Muscle of leg (tissue), 3 donors: ENCODE measurements at regions not wholly inside any gene's neighbourhood (a gene's known extent, or its start where the extent isn't known, plus 50 kb on each side); places are given as distances from the start of the nearest gene placed in this dataset.

Experiments used
- DNase-seq: peaks from one replicate; pipeline ENCODE4 v3.0.0; 2013
- H3K27ac ChIP-seq: one replicate; pipeline ENCODE4 v1.5.1; 2013; ENCODE audit warnings: mild to moderate bottlenecking, low read length, control low read depth
- H3K27me3 ChIP-seq: one replicate; pipeline ENCODE4 v1.6.1; 2013; ENCODE audit warnings: low read length; ENCODE audit not compliant: control insufficient read depth, insufficient read depth
- H3K36me3 ChIP-seq: one replicate; pipeline ENCODE4 v1.6.1; 2013; ENCODE audit warnings: low read length; ENCODE audit not compliant: control insufficient read depth, insufficient read depth
- H3K4me1 ChIP-seq: one replicate; pipeline ENCODE4 v1.6.1; 2013; ENCODE audit warnings: low read length; ENCODE audit not compliant: control insufficient read depth, insufficient read depth
- H3K4me3 ChIP-seq: one replicate; pipeline ENCODE4 v1.5.1; 2013; ENCODE audit warnings: low read length, control low read depth
- H3K9me3 ChIP-seq: replicated peaks from 2 replicates; pipeline ENCODE4 v1.6.1; 2013; ENCODE audit warnings: low read depth, low read length; ENCODE audit not compliant: control insufficient read depth
- WGBS: methylation state at CpG from one replicate; pipeline ENCODE4 v1.1.5; 2013; ENCODE audit warnings: missing lambda C conversion rate; ENCODE audit not compliant: insufficient coverage; 5-methylcytosine and 5-hydroxymethylcytosine counted together

GRCh38 chr18:47628893-47629292, 301.6 kb downstream of the SMAD2 start:
- Histone ChIP-seq H3K27ac (no peak overlapping the region), H3K9me3 (no peaks in the 10 kb centered on the region), H3K36me3 (no peaks in the 10 kb centered on the region), H3K27me3 (peaks cover 2% of the 10 kb centered on the region), H3K4me1 (no peaks in the 10 kb centered on the region), H3K4me3 (no peak overlapping the region)
- 60% methylated on average over 1 of the region's 5 CpGs for WGBS
- no peak for DNase-seq

- Histone ChIP-seq H3K4me3 (no peak overlapping the region), H3K36me3 (no peaks in the 10 kb centered on the region), H3K27me3 (peaks cover 2% of the 10 kb centered on the region), H3K9me3 (no peaks in the 10 kb centered on the region), H3K27ac (no peak overlapping the region), H3K4me1 (no peaks in the 10 kb centered on the region)
- DNase-seq, result no peak
These were observed 302.1 kb downstream of the SMAD2 start for GRCh38 chr18:47628240-47628781.

- Histone ChIP-seq H3K4me3 (no peak overlapping the region), H3K36me3 (no peaks in the 10 kb centered on the region), H3K27me3 (peaks cover 2% of the 10 kb centered on the region), H3K9me3 (no peaks in the 10 kb centered on the region), H3K4me1 (no peaks in the 10 kb centered on the region), H3K27ac (no peak overlapping the region)
- no peak for DNase-seq
- WGBS, result 67% methylated on average over 1 of the region's 3 CpGs
These were observed 303.4 kb downstream of the SMAD2 start for GRCh38 chr18:47627030-47627429.

- no peak overlapping the region for H3K4me3 ChIP-seq
- WGBS, result 80% methylated on average over 1 of the region's 3 CpGs
- no peaks in the 10 kb centered on the region for H3K9me3 ChIP-seq
- no peak for DNase-seq
- no peaks in the 10 kb centered on the region for H3K36me3 ChIP-seq
- peaks cover 2% of the 10 kb centered on the region for H3K27me3 ChIP-seq
- H3K4me1 ChIP-seq, result no peaks in the 10 kb centered on the region
- H3K27ac ChIP-seq, result no peak overlapping the region
These were observed 310.5 kb downstream of the SMAD2 start for GRCh38 chr18:47619771-47620448.

GRCh38 chr18:47618758-47619157, 311.7 kb downstream of the SMAD2 start:
- 85% methylated on average over 2 of the region's 3 CpGs for WGBS
- Histone ChIP-seq H3K27me3 (peaks cover 2% of the 10 kb centered on the region), H3K9me3 (no peaks in the 10 kb centered on the region), H3K27ac (no peak overlapping the region), H3K36me3 (no peaks in the 10 kb centered on the region), H3K4me3 (no peak overlapping the region), H3K4me1 (no peaks in the 10 kb centered on the region)
- DNase-seq, result no peak

- no peaks in the 10 kb centered on the region for H3K4me1 ChIP-seq
- no peak overlapping the region for H3K4me3 ChIP-seq
- DNase-seq, result no peak
- peaks cover 2% of the 10 kb centered on the region for H3K27me3 ChIP-seq
- no peak overlapping the region for H3K27ac ChIP-seq
- peaks cover 4% of the 10 kb centered on the region for H3K9me3 ChIP-seq
- H3K36me3 ChIP-seq, result no peaks in the 10 kb centered on the region
- no CpG with 5 or more reads among the region's 2 CpGs for whole genome bisulfite sequencing
These were observed 315.4 kb downstream of the SMAD2 start for GRCh38 chr18:47615043-47615442.

- Histone ChIP-seq H3K27ac (no peak overlapping the region), H3K27me3 (peaks cover 2% of the 10 kb centered on the region), H3K9me3 (peaks cover 4% of the 10 kb centered on the region), H3K4me1 (no peaks in the 10 kb centered on the region), H3K4me3 (no peak overlapping the region), H3K36me3 (no peaks in the 10 kb centered on the region)
- no peak for DNase-seq
These were observed 316.5 kb downstream of the SMAD2 start for GRCh38 chr18:47613929-47614328.

GRCh38 chr18:47611649-47612048, 318.8 kb downstream of the SMAD2 start:
- Histone ChIP-seq H3K27ac (no peak overlapping the region), H3K4me1 (no peaks in the 10 kb centered on the region), H3K9me3 (peaks cover 4% of the 10 kb centered on the region), H3K4me3 (no peak overlapping the region), H3K27me3 (no peaks in the 10 kb centered on the region), H3K36me3 (no peaks in the 10 kb centered on the region)
- WGBS, result 52% methylated on average over 3 of the region's 3 CpGs
- DNase-seq, result no peak

GRCh38 chr18:47606526-47606925, 323.9 kb downstream of the SMAD2 start:
- no peak for DNase-seq
- 57% methylated on average over 3 of the region's 5 CpGs for WGBS

GRCh38 chr18:47605093-47605492, 325.4 kb downstream of the SMAD2 start:
- no peak for DNase-seq
- no peaks in the 10 kb centered on the region for H3K36me3 ChIP-seq
- no peak overlapping the region for H3K4me3 ChIP-seq
- no peaks in the 10 kb centered on the region for H3K27me3 ChIP-seq
- H3K9me3 ChIP-seq, result no peaks in the 10 kb centered on the region
- H3K4me1 ChIP-seq, result no peaks in the 10 kb centered on the region
- H3K27ac ChIP-seq, result no peak overlapping the region
- WGBS, result 20% methylated on average over 1 of the region's 1 CpG

More at GRCh38 chr18:47606526-47606925, 323.9 kb downstream of the SMAD2 start:
- H3K9me3 ChIP-seq, result peaks cover 4% of the 10 kb centered on the region
- no peak overlapping the region for H3K27ac ChIP-seq
- no peak overlapping the region for H3K4me3 ChIP-seq
- H3K36me3 ChIP-seq, result no peaks in the 10 kb centered on the region
- no peaks in the 10 kb centered on the region for H3K27me3 ChIP-seq
- H3K4me1 ChIP-seq, result no peaks in the 10 kb centered on the region

- Histone ChIP-seq H3K36me3 (no peaks in the 10 kb centered on the region), H3K27me3 (no peaks in the 10 kb centered on the region), H3K27ac (no peak overlapping the region), H3K4me1 (no peaks in the 10 kb centered on the region), H3K4me3 (no peak overlapping the region), H3K9me3 (no peaks in the 10 kb centered on the region)
- DNase-seq, result no peak
- WGBS, result 100% methylated on average over 2 of the region's 5 CpGs
These were observed 326.4 kb downstream of the SMAD2 start for GRCh38 chr18:47604021-47604420.
